HG03097 (cell line): ENCODE measurements at regions not wholly inside any gene's neighbourhood (a gene's known extent, or its start where the extent isn't known, plus 50 kb on each side); places are given as distances from the start of the nearest gene placed in this dataset.
"Not testable (repeated sequence)": the region's sequence is repeated elsewhere in the genome, so short reads cannot be mapped to it uniquely, and the experiment has no call there.

Source experiments
- ATAC-seq: cut with Tn5 transposase; IDR thresholded peaks from one replicate; pipeline ENCODE4 v1.9.1; 2021; ENCODE audit not compliant: unreplicated experiment, low FRiP score

GRCh38 chr5:159493696-159494095, 163.4 kb upstream of the IL12B start:
- no peak for ATAC-seq

- no peak for ATAC-seq
Measured at GRCh38 chr5:159496773-159497172, 166.5 kb upstream of the IL12B start.

- ATAC-seq, result no peak
Measured at GRCh38 chr5:159497221-159497620, 166.9 kb upstream of the IL12B start.

GRCh38 chr5:159498630-159499029, 168.3 kb upstream of the IL12B start:
- ATAC-seq, result no peak

- ATAC-seq, result not testable (repeated sequence)
Measured at GRCh38 chr5:159502116-159502515, 171.8 kb upstream of the IL12B start.

- no peak for ATAC-seq
Measured at GRCh38 chr5:159503236-159503635, 172.9 kb upstream of the IL12B start.

- no peak for ATAC-seq
Measured at GRCh38 chr5:159504106-159504856, 174.0 kb upstream of the IL12B start.

- no peak for ATAC-seq
Measured at GRCh38 chr5:159504857-159505304, 174.6 kb upstream of the IL12B start.

- ATAC-seq, result no peak
Measured at GRCh38 chr5:159507055-159507454, 176.8 kb upstream of the IL12B start.

GRCh38 chr5:159507661-159508060, 177.4 kb upstream of the IL12B start:
- no peak for ATAC-seq

GRCh38 chr5:159508344-159508743, 178.1 kb upstream of the IL12B start:
- no peak for ATAC-seq

GRCh38 chr5:159509002-159509660, 178.8 kb upstream of the IL12B start:
- ATAC-seq, result no peak

GRCh38 chr5:159510282-159510681, 180.0 kb upstream of the IL12B start:
- no peak for ATAC-seq

GRCh38 chr5:159511570-159511969, 181.3 kb upstream of the IL12B start:
- ATAC-seq, result no peak

- no peak for ATAC-seq
Measured at GRCh38 chr5:159512064-159512463, 181.8 kb upstream of the IL12B start.

- ATAC-seq, result no peak
Measured at GRCh38 chr5:159514229-159514810, 184.0 kb upstream of the IL12B start.

GRCh38 chr5:159515197-159515596, 184.9 kb upstream of the IL12B start:
- ATAC-seq, result no peak

- ATAC-seq, result peak; percentile 72
Measured at GRCh38 chr5:159515909-159516415, 185.7 kb upstream of the IL12B start.

GRCh38 chr5:159518371-159518770, 188.1 kb upstream of the IL12B start:
- no peak for ATAC-seq

- no peak for ATAC-seq
Measured at GRCh38 chr5:159519365-159519764, 189.1 kb upstream of the IL12B start.

GRCh38 chr5:159522841-159523240, 192.6 kb upstream of the IL12B start:
- no peak for ATAC-seq

GRCh38 chr5:159524279-159524678, 194.0 kb upstream of the IL12B start:
- ATAC-seq, result not testable (repeated sequence)
